HG03095 (cell line): ENCODE measurements at regions not wholly inside any gene's neighbourhood (a gene's known extent, or its start where the extent isn't known, plus 50 kb on each side); places are given as distances from the start of the nearest gene placed in this dataset.

Source experiments
- ATAC-seq: cut with Tn5 transposase; IDR thresholded peaks from one replicate; pipeline ENCODE4 v1.9.1; 2021; ENCODE audit warnings: moderate library complexity; ENCODE audit not compliant: unreplicated experiment

- no peak for ATAC-seq
Observed at GRCh38 chr11:128048121-128048520, 539.2 kb downstream of the ETS1 start.

GRCh38 chr11:128047026-128047425 lies 540.3 kb downstream of the ETS1 start:
- ATAC-seq: no peak

- ATAC-seq: no peak
Observed at GRCh38 chr11:128046213-128046612, 541.1 kb downstream of the ETS1 start.

- no peak for ATAC-seq
Observed at GRCh38 chr11:128045094-128045725, 542.1 kb downstream of the ETS1 start.

- no peak for ATAC-seq
Observed at GRCh38 chr11:128042290-128042751, 545.0 kb downstream of the ETS1 start.

- no peak for ATAC-seq
Observed at GRCh38 chr11:128040603-128041002, 546.8 kb downstream of the ETS1 start.

- ATAC-seq: peak; percentile 84
Observed at GRCh38 chr11:128039140-128040021, 548.0 kb downstream of the ETS1 start.

- no peak for ATAC-seq
Observed at GRCh38 chr11:128036556-128037093, 550.7 kb downstream of the ETS1 start.

GRCh38 chr11:128036006-128036405 lies 551.4 kb downstream of the ETS1 start:
- ATAC-seq: no peak

GRCh38 chr11:128031538-128032134 lies 555.7 kb downstream of the ETS1 start:
- peak; percentile 86 for ATAC-seq

GRCh38 chr11:128029219-128029722 lies 558.1 kb downstream of the ETS1 start:
- ATAC-seq: no peak

GRCh38 chr11:128026596-128026995 lies 560.8 kb downstream of the ETS1 start:
- ATAC-seq: no peak

- ATAC-seq: no peak
Observed at GRCh38 chr11:128022761-128023160, 564.6 kb downstream of the ETS1 start.

GRCh38 chr11:128022007-128022368 lies 565.4 kb downstream of the ETS1 start:
- peak; percentile 69 for ATAC-seq

GRCh38 chr11:128021349-128022006 lies 565.9 kb downstream of the ETS1 start:
- ATAC-seq: peak; percentile 14

- no peak for ATAC-seq
Observed at GRCh38 chr11:128018692-128019091, 568.7 kb downstream of the ETS1 start.

GRCh38 chr11:128005562-128005961 lies 581.8 kb downstream of the ETS1 start:
- ATAC-seq: no peak

- no peak for ATAC-seq
Observed at GRCh38 chr11:127998421-127998820, 588.9 kb downstream of the ETS1 start.

GRCh38 chr11:127997594-127997993 lies 589.8 kb downstream of the ETS1 start:
- ATAC-seq: no peak

GRCh38 chr11:127996825-127997224 lies 590.5 kb downstream of the ETS1 start:
- ATAC-seq: no peak

- no peak for ATAC-seq
Observed at GRCh38 chr11:127995921-127996320, 591.4 kb downstream of the ETS1 start.
